ENCODE measurements at regions not wholly inside any gene's neighbourhood (a gene's known extent, or its start where the extent isn't known, plus 50 kb on each side); places are given as distances from the start of the nearest gene placed in this dataset.

- DNase-seq = no peak
These were observed 939.0 kb upstream of the CRIM1 start for GRCh38 chr2:35416391-35417140.

DNA sequence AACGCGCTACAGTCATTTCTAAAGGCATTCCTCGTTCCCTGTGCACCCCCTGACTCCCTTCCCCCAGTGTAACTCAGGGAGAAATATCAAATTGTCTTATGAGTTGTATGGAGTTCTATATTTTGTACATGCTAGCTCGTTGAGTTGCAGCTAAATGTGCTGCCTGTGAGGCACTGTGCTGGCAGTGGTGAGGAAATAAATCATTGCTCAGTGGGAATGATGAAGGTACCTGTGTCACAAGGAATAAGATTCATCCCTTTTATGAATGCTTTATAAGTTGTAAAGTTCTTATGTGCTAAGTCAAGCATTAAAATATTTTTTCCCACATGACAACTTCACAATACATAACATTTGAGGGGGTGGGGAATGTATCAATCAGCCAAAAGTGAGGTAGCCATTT is 939.6 kb upstream of the CRIM1 start:
- no peak for DNase-seq

GRCh38 chr2:35415282-35415681 is 940.3 kb upstream of the CRIM1 start:
- no peak for DNase-seq

DNA sequence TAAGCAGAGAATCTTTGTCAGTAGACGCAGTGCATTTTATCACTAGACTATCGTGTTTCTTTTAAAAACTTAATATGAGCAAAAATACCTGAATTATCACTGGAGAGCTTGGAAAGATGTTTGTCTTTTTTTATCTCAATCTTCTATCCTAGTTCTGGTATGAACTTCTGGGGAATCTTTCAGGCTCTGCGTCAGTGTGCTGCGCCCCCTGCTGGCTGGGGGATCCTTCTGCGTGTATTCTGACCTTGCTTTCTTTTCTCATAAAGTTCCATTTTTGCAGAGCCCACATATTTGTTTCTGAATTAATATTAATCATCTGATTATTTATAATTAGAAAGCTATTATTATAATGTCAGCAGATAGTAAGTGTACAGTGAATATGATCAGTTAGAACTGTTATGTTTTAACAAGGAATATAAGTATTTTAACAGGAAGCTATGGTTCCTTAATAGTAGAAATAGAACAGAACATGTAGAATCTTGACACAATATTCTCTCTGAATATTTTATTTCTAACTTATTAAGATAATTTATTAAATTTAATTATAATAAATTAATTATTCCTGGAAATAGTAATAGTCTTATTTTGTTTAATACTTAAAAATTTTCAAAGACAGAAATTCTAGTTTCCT is 945.0 kb upstream of the CRIM1 start:
- DNase-seq = peak; percentile 33

- no peak for DNase-seq
These were observed 945.8 kb upstream of the CRIM1 start for GRCh38 chr2:35409762-35410161.

GRCh38 chr2:35408320-35408719 is 947.3 kb upstream of the CRIM1 start:
- no peak for DNase-seq

- DNase-seq = no peak
These were observed 963.7 kb upstream of the CRIM1 start for GRCh38 chr2:35391736-35392442.

- DNase-seq = no peak
These were observed 976.8 kb upstream of the CRIM1 start for GRCh38 chr2:35378791-35379190.

- no peak for DNase-seq
These were observed 980.7 kb upstream of the CRIM1 start for GRCh38 chr2:35374845-35375244.

DNA sequence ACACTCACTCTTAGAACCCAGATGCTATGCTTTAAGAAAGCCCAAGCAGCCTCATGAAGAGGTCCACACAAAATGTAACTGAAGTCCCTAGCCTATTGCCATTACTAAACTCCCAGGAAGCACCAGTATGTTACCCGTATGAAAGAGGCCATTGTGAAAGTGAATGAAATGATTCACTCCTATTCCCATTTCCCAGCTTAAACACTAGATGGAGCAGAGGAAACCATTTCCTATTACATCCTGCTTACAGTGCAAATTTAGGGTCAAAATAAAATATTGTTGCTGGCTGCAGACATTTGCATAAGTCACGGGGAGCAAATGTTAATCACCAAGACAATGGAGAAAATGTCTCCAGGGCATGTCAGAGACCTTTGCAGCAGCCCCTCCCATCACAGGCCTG is 989.7 kb upstream of the CRIM1 start:
- no peak for DNase-seq

- no peak for DNase-seq
These were observed 999.2 kb upstream of the CRIM1 start for GRCh38 chr2:35356332-35356731.

DNA sequence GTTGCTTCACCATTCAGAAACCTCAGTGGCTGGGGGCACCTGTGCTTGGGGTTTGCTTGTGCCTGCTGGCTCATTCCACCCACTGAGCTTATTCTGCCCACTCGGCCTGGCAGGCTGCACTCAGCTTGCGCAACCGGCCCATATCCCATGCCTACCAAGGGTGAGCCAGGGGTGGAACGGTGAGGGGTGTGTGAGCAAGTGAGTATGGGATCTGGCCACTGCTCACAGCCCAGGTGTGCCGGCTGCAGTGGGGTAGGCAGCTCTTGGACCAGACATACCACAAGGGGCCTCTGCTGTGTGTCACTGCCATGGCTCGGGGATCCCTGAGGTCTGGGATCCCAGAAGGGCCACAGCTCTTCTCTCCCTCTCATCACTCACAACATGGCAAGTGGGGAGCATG is 1000.5 kb upstream of the CRIM1 start:
- DNase-seq = no peak

DNA sequence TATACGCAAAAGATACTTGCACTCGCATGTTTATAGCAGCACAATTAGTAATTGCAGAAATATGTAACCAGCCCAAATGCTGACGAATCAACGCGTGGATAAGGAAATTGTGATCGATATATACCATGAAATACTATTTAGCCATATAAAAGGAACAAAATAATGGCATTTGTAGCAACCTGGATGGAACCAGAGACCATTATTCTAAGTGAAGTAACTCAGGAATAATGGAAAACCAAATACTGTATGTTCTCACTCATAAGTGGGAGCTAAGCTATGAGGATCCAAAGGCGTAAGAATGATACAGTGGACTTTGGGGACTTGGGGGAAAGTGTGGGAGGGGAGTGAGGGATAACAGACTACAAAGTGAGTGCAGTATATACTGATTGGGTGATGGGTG is 1008.0 kb upstream of the CRIM1 start:
- DNase-seq = no peak

- no peak for DNase-seq
These were observed 1012.4 kb upstream of the CRIM1 start for GRCh38 chr2:35343135-35343534.

- no peak for DNase-seq
These were observed 1016.4 kb upstream of the CRIM1 start for GRCh38 chr2:35339211-35339610.

DNA sequence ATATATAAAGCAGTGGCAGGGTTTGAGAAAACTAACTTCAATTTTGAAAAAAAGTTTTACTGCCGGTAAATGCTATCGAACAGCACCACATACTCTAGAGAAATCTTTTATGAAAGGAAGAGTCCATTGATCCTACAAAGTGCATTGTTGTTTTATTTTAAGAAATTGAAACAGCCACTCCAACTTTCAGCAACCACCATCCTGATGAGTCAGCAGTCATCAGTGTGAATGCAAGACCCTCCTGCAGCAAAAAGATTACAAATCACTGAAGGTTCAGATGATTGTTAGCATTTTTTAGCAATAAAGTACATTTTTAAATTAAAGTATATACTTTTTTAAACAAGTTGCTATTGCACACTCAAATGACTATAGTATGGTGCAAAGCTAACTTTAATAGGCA is 1017.7 kb upstream of the CRIM1 start:
- DNase-seq = no peak

DNA sequence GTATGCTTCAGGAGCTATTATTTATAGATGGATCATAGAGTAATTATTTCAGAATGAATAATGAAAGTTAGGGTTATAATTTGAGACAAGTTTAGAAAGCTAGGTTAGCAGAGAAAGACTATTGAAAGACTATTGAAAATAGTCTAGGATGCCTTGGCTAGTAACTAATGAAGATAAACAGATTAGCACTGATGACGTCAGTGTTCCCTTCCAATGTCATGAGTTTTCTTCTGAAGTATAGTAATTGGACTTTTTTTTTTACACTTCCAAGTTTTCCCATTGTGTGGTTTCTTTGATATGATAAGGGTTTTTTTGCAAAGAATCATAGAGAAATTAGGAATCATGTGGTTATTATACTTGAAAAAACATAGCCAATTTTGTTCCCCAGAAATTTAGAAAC is 1041.5 kb upstream of the CRIM1 start:
- DNase-seq = no peak

DNA sequence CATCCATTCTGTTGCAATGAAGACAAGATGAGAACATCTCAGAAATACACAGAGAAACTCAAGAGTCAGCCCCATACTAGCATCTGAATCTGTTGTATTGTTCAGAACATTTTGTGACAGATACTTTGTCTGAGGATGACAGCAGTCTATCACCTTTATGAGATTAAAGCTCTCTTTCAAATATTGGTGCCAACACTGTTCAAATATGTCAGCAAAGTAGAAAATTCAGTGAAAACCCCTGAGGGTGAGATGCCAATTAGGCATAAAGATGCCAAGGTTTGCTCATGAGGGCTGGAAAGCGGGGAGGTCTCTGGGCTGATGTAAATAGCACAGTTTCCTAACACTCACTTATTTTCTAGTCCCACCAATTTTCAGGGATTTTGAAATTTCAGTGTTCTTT is 1054.2 kb upstream of the CRIM1 start:
- no peak for DNase-seq

DNA sequence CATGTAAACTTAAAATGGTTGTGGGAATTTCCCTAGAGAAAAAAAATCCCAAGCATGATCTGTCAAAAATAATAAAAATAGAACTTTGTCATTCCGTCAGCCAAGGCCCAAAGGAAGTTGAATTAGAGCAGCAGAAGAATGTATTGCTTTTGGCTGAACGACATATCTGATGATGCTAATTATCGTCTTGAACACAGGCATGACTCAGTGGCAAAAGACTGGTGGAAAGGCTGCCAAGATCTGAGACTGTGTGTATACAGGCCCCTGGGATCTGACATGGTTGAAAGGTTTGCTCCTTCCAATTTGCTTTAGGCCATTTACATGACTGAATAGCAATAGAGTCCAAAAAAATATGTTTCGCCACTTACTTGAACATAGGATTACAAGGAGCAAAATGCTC is 1057.1 kb upstream of the CRIM1 start:
- DNase-seq = no peak

DNA sequence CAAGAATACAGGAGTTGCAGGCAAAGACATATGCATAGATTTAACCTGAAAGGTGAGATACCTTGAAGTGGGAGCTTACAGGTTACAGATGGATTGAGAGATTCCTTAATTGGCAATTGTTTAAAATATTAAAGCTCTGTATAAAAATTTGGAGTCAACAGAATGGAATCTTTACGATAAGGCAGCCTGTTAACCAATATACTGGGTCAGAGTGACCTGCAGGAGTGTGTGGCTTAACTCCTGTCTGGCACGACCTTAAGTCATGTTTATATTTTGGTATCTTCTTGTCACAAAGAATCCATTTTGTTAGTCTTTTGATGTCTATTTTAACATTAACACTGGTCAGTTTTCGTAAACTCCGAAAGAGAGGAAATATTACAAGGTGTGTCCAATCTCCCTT is 1058.2 kb upstream of the CRIM1 start:
- DNase-seq = no peak

DNA sequence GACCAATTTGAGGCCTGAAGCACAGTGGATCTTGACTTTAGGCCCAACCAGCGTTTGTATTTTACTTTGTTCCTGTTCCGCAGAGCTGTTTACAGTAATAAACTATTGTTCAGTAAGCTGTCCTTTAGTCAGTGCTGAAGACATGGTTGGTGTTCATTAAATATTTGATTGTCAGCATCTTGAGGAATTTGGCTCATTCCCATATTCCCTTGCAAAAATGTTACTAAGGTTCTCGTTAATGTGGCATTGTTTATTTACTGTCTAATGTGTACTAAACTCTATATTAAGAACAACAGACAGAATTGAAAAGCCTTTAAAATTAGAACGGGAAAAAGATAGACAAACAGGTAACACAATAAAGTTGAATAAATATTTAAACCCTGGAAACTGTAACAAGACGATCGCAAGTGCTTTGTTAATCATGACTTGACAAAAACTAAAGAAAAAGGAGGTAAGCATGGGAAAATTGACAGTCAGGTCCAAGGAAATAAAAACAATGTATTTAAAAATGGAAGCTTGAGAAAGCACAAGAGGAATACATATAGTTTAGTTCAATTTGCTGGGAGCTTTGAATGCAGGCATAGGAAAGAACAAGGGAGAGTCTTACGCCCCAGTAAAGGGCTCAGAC is 1060.8 kb upstream of the CRIM1 start:
- no peak for DNase-seq

GRCh38 chr2:35293261-35293660 is 1062.3 kb upstream of the CRIM1 start:
- no peak for DNase-seq

GRCh38 chr2:35292199-35292598 is 1063.4 kb upstream of the CRIM1 start:
- DNase-seq = no peak

- no peak for DNase-seq
These were observed 1073.9 kb upstream of the CRIM1 start for GRCh38 chr2:35281702-35282101.
